ENCODE measurements at regions not wholly inside any gene's neighbourhood (a gene's known extent, or its start where the extent isn't known, plus 50 kb on each side); places are given as distances from the start of the nearest gene placed in this dataset.

GRCh38 chr5:85549229-85549628 lies 1068.5 kb upstream of the COX7C start:
- no peak for TF ChIP-seq CTCF (IDR thresholded peaks at IDR 0.05)
- no peak for TF ChIP-seq POLR2A (IDR thresholded peaks at IDR 0.05)
